ENCODE measurements at regions not wholly inside any gene's neighbourhood (a gene's known extent, or its start where the extent isn't known, plus 50 kb on each side); places are given as distances from the start of the nearest gene placed in this dataset.

DNA sequence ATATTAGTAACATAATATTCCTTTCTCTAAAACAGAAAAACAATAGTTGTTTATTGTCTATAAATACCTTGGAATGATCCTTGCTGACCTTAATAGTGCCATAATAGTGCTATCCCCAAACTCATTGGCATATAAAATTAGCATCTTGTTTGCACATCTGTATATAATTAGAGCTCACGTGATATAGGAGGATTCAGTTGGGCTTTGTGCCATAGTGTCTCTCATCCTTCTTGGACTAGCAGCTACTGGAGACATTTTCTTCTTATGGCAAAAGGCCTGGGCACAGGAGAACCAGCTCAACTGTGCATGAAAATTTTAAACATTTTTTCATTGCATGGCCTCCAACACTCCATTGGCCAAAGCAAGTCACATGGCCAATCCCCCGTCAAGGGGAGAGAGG is 342.5 kb downstream of the SPATA31D1 start:
- TF ChIP-seq CTCF (IDR thresholded peaks at IDR 0.05), result no peak
- TF ChIP-seq EZH2 (IDR thresholded peaks at IDR 0.05), result no peak
